Keratinocyte (primary cell): ENCODE measurements at regions not wholly inside any gene's neighbourhood (a gene's known extent, or its start where the extent isn't known, plus 50 kb on each side); places are given as distances from the start of the nearest gene placed in this dataset.

Source experiments
- EZH2 ChIP-seq: IDR thresholded peaks from one replicate; pipeline ENCODE4 v1.6.1; 2012; ENCODE audit warnings: inconsistent platforms, mild to moderate bottlenecking, low read length, moderate library complexity
- TF ChIP-seq, protein P1 (sequence below), 3 experiments: IDR thresholded peaks in 1 of 3; conservative IDR thresholded peaks in 1 of 3; optimal IDR thresholded peaks in 1 of 3; 2 replicates in 2 of 3; 3 replicates in 1 of 3; pipeline versions ENCODE3 to v1.5.1; 2011; ENCODE audit warnings: low read length in 3 of 3, mild to moderate bottlenecking in 3 of 3, moderate library complexity in 2 of 3, control low read depth in 1 of 3, inconsistent platforms in 1 of 3; ENCODE audit not compliant: insufficient read depth in 2 of 3; ENCODE audit errors: extremely low read depth in 1 of 3

GRCh38 chr2:62339413-62339812 is 143.5 kb downstream of the B3GNT2 start:
- TF ChIP-seq, protein P1, sequence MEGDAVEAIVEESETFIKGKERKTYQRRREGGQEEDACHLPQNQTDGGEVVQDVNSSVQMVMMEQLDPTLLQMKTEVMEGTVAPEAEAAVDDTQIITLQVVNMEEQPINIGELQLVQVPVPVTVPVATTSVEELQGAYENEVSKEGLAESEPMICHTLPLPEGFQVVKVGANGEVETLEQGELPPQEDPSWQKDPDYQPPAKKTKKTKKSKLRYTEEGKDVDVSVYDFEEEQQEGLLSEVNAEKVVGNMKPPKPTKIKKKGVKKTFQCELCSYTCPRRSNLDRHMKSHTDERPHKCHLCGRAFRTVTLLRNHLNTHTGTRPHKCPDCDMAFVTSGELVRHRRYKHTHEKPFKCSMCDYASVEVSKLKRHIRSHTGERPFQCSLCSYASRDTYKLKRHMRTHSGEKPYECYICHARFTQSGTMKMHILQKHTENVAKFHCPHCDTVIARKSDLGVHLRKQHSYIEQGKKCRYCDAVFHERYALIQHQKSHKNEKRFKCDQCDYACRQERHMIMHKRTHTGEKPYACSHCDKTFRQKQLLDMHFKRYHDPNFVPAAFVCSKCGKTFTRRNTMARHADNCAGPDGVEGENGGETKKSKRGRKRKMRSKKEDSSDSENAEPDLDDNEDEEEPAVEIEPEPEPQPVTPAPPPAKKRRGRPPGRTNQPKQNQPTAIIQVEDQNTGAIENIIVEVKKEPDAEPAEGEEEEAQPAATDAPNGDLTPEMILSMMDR (optimal IDR thresholded peaks at IDR 0.05 in 1 of 3, IDR thresholded peaks at IDR 0.05 in 1 of 3, conservative IDR thresholded peaks at IDR 0.05 in 1 of 3; ENCODE audit: extremely low read depth in 1 of 3, insufficient read depth in 2 of 3, low read length in 3 of 3): no peak
- TF ChIP-seq EZH2: no peak
